Body of pancreas (tissue), 4 donors: ENCODE measurements at regions not wholly inside any gene's neighbourhood (a gene's known extent, or its start where the extent isn't known, plus 50 kb on each side); places are given as distances from the start of the nearest gene placed in this dataset.

Experiments used
- CTCF ChIP-seq, 7 experiments: fragments of 450-650 bp in 4 of 7; fragments of 200-600 bp in 3 of 7; sonication (generic) in 3 of 7; IDR thresholded peaks; one replicate each; pipeline ENCODE4 v1.5.1; 2016 to 2019; ENCODE audit warnings: antibody characterized with exemption in 7 of 7
- POLR2A ChIP-seq, 3 donors: fragments of 450-650 bp; IDR thresholded peaks; one replicate each; pipeline ENCODE4 v1.6.1; 2016; ENCODE audit warnings: antibody characterized with exemption in 3 of 3, mild to moderate bottlenecking in 2 of 3

- no peak for TF ChIP-seq CTCF (IDR thresholded peaks at IDR 0.05)
- no peak for TF ChIP-seq POLR2A (IDR thresholded peaks at IDR 0.05)
Measured at GRCh38 chr13:74278901-74279300, 144.7 kb upstream of the KLF12 start.
